SK-N-SH (cell line): ENCODE measurements at regions not wholly inside any gene's neighbourhood (a gene's known extent, or its start where the extent isn't known, plus 50 kb on each side); places are given as distances from the start of the nearest gene placed in this dataset.

Experiments
- GATA2 ChIP-seq: sonication (generic); formaldehyde crosslinking; IDR thresholded peaks from 2 replicates; pipeline ENCODE4 v1.5.0; 2020; ENCODE audit warnings: mild to moderate bottlenecking, missing genetic modification reagents
- SMC3 ChIP-seq: IDR thresholded peaks from 2 replicates; pipeline ENCODE4 v1.6.1; 2012; ENCODE audit warnings: low read depth, low read length, improper control_type of control experiment

- TF ChIP-seq SMC3: no peak
- TF ChIP-seq GATA2 (CRISPR knock-in tag): no peak
Measured at GRCh38 chr1:176325664-176326063, 118.6 kb upstream of the COP1 start.
